ENCODE measurements at regions not wholly inside any gene's neighbourhood (a gene's known extent, or its start where the extent isn't known, plus 50 kb on each side); places are given as distances from the start of the nearest gene placed in this dataset.

DNA sequence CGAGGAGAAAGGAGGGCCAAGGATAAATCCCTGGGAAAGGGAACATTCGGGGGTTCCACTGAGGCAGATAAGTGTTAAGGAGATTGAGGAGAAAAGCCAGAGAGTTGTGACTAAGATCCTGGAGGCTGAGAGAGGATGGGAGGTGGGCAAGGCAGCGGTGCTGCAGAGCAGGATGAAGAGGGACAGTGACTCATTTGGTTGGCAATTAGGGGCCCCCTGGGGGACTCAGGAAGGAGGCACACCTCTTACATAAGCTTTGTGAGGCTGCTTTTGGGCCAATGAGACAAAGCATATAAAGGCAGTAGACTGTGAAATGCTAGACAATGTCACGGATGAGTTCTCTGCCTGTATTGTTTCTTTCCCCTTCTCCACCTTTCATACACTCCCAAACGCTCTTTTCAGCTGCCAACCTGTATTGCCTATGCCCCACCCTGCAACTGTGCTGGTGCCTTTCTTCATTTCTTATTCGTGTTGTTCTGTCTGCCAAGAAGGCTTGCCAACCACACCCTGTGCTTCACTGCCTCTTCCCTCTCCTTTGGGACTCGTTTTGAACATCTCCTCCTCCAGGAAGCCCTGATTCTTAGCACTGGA, 246.8 kb upstream of the KIRREL3 start:
- no peaks in the 10 kb centered on the region for H3K36me3 Mint-ChIP-seq (ENCODE audit: low read depth, unreplicated experiment)

GRCh38 chr11:127242676-127243075, 242.1 kb upstream of the KIRREL3 start:
- Histone ChIP-seq H3K27me3 (ENCODE audit: insufficient read depth, low read length) (no peaks in the 10 kb centered on the region), H2AFZ (ENCODE audit: low read depth, low read length) (no peak overlapping the region), H3K27ac (ENCODE audit: low read depth, low read length) (no peak overlapping the region), H3K36me3 (ENCODE audit: insufficient read depth, low read length) (no peaks in the 10 kb centered on the region), H3K4me1 (ENCODE audit: insufficient read depth, low read length) (no peaks in the 10 kb centered on the region), H3K79me2 (ENCODE audit: insufficient read depth, low read length) (no peaks in the 10 kb centered on the region), H3K4me2 (ENCODE audit: low read length) (no peak overlapping the region), H4K20me1 (ENCODE audit: insufficient read depth, low read length) (no peaks in the 10 kb centered on the region), H3K4me3 (ENCODE audit: insufficient read depth, low read depth, low read length) (no peak overlapping the region), H3K9me3 (ENCODE audit: insufficient read depth, low read depth, low read length) (no peaks in the 10 kb centered on the region), H3K9ac (ENCODE audit: low read length) (no peak overlapping the region)
- H3K36me3 Mint-ChIP-seq (ENCODE audit: low read depth, unreplicated experiment), result no peaks in the 10 kb centered on the region
- no peak for FAIRE-seq
- TF ChIP-seq EZH2 (IDR thresholded peaks at IDR 0.05; ENCODE audit: insufficient read depth, low read length), result no peak
- TF ChIP-seq, protein P1, sequence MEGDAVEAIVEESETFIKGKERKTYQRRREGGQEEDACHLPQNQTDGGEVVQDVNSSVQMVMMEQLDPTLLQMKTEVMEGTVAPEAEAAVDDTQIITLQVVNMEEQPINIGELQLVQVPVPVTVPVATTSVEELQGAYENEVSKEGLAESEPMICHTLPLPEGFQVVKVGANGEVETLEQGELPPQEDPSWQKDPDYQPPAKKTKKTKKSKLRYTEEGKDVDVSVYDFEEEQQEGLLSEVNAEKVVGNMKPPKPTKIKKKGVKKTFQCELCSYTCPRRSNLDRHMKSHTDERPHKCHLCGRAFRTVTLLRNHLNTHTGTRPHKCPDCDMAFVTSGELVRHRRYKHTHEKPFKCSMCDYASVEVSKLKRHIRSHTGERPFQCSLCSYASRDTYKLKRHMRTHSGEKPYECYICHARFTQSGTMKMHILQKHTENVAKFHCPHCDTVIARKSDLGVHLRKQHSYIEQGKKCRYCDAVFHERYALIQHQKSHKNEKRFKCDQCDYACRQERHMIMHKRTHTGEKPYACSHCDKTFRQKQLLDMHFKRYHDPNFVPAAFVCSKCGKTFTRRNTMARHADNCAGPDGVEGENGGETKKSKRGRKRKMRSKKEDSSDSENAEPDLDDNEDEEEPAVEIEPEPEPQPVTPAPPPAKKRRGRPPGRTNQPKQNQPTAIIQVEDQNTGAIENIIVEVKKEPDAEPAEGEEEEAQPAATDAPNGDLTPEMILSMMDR (IDR thresholded peaks at IDR 0.05; ENCODE audit: insufficient read depth, low read depth, low read length), result no peak
- peaks cover 26% of the 10 kb centered on the region for H3K27me3 Mint-ChIP-seq (ENCODE audit: low read depth, unreplicated experiment)
- no peaks in the 10 kb centered on the region for H3K4me1 Mint-ChIP-seq (ENCODE audit: low read depth, unreplicated experiment)
- no peaks in the 10 kb centered on the region for H3K9me3 Mint-ChIP-seq (ENCODE audit: unreplicated experiment)
- H3K27ac Mint-ChIP-seq (ENCODE audit: unreplicated experiment), result no peak overlapping the region
- DNase-seq (ENCODE audit: low read depth), result no peak
- no peak overlapping the region for H3K4me3 Mint-ChIP-seq (ENCODE audit: unreplicated experiment)

More for the DNA sequence above, 246.8 kb upstream of the KIRREL3 start:
- DNase-seq (ENCODE audit: low read depth) (no peak), FAIRE-seq (no peak)
- Histone ChIP-seq H2AFZ (ENCODE audit: low read depth, low read length) (no peak overlapping the region), H3K9ac (ENCODE audit: low read length) (no peak overlapping the region), H4K20me1 (ENCODE audit: insufficient read depth, low read length) (no peaks in the 10 kb centered on the region), H3K36me3 (ENCODE audit: insufficient read depth, low read length) (no peaks in the 10 kb centered on the region), H3K9me3 (ENCODE audit: insufficient read depth, low read depth, low read length) (no peaks in the 10 kb centered on the region), H3K27me3 (ENCODE audit: insufficient read depth, low read length) (no peaks in the 10 kb centered on the region), H3K79me2 (ENCODE audit: insufficient read depth, low read length) (no peaks in the 10 kb centered on the region), H3K4me3 (ENCODE audit: insufficient read depth, low read depth, low read length) (no peak overlapping the region), H3K4me2 (ENCODE audit: low read length) (no peak overlapping the region), H3K4me1 (ENCODE audit: insufficient read depth, low read length) (no peaks in the 10 kb centered on the region), H3K27ac (ENCODE audit: low read depth, low read length) (no peak overlapping the region)
- Mint-ChIP-seq H3K27ac (ENCODE audit: unreplicated experiment) (no peak overlapping the region), H3K27me3 (ENCODE audit: low read depth, unreplicated experiment) (peaks cover 14% of the 10 kb centered on the region), H3K4me1 (ENCODE audit: low read depth, unreplicated experiment) (peaks cover 8% of the 10 kb centered on the region), H3K4me3 (ENCODE audit: unreplicated experiment) (no peak overlapping the region), H3K9me3 (ENCODE audit: unreplicated experiment) (no peaks in the 10 kb centered on the region)
- TF ChIP-seq EZH2 (IDR thresholded peaks at IDR 0.05; ENCODE audit: insufficient read depth, low read length), result no peak
- TF ChIP-seq, protein P1 (IDR thresholded peaks at IDR 0.05; ENCODE audit: insufficient read depth, low read depth, low read length), result no peak

DNA sequence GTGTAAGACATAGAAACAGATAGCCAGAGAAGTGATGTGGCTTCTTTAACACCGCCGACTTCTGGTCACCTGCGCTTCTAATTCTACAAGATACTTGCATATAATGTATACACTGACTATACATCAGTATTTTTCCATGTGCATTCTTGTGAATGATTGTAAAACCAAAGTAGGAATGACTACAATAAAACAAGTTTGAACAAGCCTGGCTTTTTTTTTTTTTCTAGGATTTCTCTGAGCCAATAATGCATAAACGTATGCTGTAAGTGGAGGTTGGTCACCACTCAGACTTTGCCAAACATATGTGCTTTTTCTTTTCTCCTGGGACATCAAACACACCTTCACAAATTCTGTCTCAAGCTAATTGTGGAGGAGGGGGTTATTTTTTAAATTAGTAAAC, 237.8 kb upstream of the KIRREL3 start:
- H3K9me3 ChIP-seq (ENCODE audit: insufficient read depth, low read depth, low read length), result no peaks in the 10 kb centered on the region
- H3K4me3 ChIP-seq (ENCODE audit: insufficient read depth, low read depth, low read length), result no peak overlapping the region
- H2AFZ ChIP-seq (ENCODE audit: low read depth, low read length), result no peak overlapping the region
- H3K27ac ChIP-seq (ENCODE audit: low read depth, low read length), result no peak overlapping the region
- no peak overlapping the region for H3K4me3 Mint-ChIP-seq (ENCODE audit: unreplicated experiment)
- no peak for TF ChIP-seq EZH2 (IDR thresholded peaks at IDR 0.05; ENCODE audit: insufficient read depth, low read length)
- TF ChIP-seq, protein P1 (IDR thresholded peaks at IDR 0.05; ENCODE audit: insufficient read depth, low read depth, low read length), result no peak
- FAIRE-seq (no peak), DNase-seq (ENCODE audit: low read depth) (no peak)
- H3K36me3 Mint-ChIP-seq (ENCODE audit: low read depth, unreplicated experiment), result no peaks in the 10 kb centered on the region
- H4K20me1 ChIP-seq (ENCODE audit: insufficient read depth, low read length), result no peaks in the 10 kb centered on the region
- H3K27ac Mint-ChIP-seq (ENCODE audit: unreplicated experiment), result no peak overlapping the region
- H3K27me3 Mint-ChIP-seq (ENCODE audit: low read depth, unreplicated experiment), result peaks cover 20% of the 10 kb centered on the region
- no peaks in the 10 kb centered on the region for H3K36me3 ChIP-seq (ENCODE audit: insufficient read depth, low read length)
- no peaks in the 10 kb centered on the region for H3K4me1 Mint-ChIP-seq (ENCODE audit: low read depth, unreplicated experiment)
- no peaks in the 10 kb centered on the region for H3K9me3 Mint-ChIP-seq (ENCODE audit: unreplicated experiment)
- H3K9ac ChIP-seq (ENCODE audit: low read length), result no peak overlapping the region
- H3K4me2 ChIP-seq (ENCODE audit: low read length), result no peak overlapping the region
- no peaks in the 10 kb centered on the region for H3K4me1 ChIP-seq (ENCODE audit: insufficient read depth, low read length)
- no peaks in the 10 kb centered on the region for H3K79me2 ChIP-seq (ENCODE audit: insufficient read depth, low read length)
- no peaks in the 10 kb centered on the region for H3K27me3 ChIP-seq (ENCODE audit: insufficient read depth, low read length)

Data from astrocyte (in vitro differentiated cells and primary cell).